Suprapubic skin (tissue), 3 donors: ENCODE measurements at regions not wholly inside any gene's neighbourhood (a gene's known extent, or its start where the extent isn't known, plus 50 kb on each side); places are given as distances from the start of the nearest gene placed in this dataset.

Experiments
- POLR2AphosphoS5 ChIP-seq, 3 donors: sonication (generic); formaldehyde crosslinking; IDR thresholded peaks; one replicate each; pipeline ENCODE4 v1.6.1; 2017; ENCODE audit warnings: antibody characterized with exemption in 3 of 3
- TF ChIP-seq, protein P1 (sequence below), 2 donors: fragments of 200-600 bp in 1 of 2; fragments of 450-650 bp in 1 of 2; sonication (generic) in 1 of 2; IDR thresholded peaks; one replicate each; pipeline ENCODE4 v1.5.1; 2016 to 2019; ENCODE audit warnings: antibody characterized with exemption in 2 of 2, mild to moderate bottlenecking in 1 of 2, moderate library complexity in 1 of 2

DNA sequence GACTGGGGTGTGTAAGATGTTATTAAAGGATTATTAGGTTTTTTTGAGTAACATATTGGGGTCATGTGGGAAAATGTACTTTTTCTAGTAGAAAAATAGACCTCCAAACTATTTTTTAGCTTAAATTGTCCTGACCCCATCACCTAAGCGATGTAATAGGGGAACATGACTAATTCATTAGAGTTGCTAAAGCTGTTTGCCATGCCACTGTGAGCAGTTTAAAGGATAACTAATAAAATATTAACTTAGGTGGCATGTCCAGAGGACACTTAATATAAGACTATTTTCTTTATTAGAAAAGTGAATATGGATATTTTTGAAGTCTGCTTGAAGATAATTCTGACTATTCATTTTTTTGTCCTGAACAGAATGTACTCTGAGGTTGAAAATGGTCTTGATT lies 545.9 kb upstream of the BTBD3 start:
- TF ChIP-seq, protein P1, sequence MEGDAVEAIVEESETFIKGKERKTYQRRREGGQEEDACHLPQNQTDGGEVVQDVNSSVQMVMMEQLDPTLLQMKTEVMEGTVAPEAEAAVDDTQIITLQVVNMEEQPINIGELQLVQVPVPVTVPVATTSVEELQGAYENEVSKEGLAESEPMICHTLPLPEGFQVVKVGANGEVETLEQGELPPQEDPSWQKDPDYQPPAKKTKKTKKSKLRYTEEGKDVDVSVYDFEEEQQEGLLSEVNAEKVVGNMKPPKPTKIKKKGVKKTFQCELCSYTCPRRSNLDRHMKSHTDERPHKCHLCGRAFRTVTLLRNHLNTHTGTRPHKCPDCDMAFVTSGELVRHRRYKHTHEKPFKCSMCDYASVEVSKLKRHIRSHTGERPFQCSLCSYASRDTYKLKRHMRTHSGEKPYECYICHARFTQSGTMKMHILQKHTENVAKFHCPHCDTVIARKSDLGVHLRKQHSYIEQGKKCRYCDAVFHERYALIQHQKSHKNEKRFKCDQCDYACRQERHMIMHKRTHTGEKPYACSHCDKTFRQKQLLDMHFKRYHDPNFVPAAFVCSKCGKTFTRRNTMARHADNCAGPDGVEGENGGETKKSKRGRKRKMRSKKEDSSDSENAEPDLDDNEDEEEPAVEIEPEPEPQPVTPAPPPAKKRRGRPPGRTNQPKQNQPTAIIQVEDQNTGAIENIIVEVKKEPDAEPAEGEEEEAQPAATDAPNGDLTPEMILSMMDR (IDR thresholded peaks at IDR 0.05), result no peak
- TF ChIP-seq POLR2AphosphoS5 (IDR thresholded peaks at IDR 0.05), result no peak
